Right cardiac atrium (tissue), 5 donors: ENCODE measurements at regions not wholly inside any gene's neighbourhood (a gene's known extent, or its start where the extent isn't known, plus 50 kb on each side); places are given as distances from the start of the nearest gene placed in this dataset.
"Not testable (repeated sequence)": the region's sequence is repeated elsewhere in the genome, so short reads cannot be mapped to it uniquely, and the experiment has no call there.

Experiments used
- ATAC-seq, 2 donors: fragments of 200-7000 bp; cut with Tn5 transposase; one replicate each; pipeline versions ENCODE4 v1.8.0 to v1.9.1; 2020; ENCODE audit warnings: moderate library complexity in 2 of 2, mild to moderate bottlenecking in 1 of 2
- DNase-seq, 3 donors: peaks; one replicate each; pipeline ENCODE4 v3.0.0-alpha.2; 2020
- H3K27ac ChIP-seq: one replicate; pipeline ENCODE4 v1.5.1; 2013; ENCODE audit warnings: mild to moderate bottlenecking, low read length, control low read depth, moderate library complexity
- H3K27me3 ChIP-seq: one replicate; pipeline ENCODE4 v1.6.1; 2013; ENCODE audit not compliant: control insufficient read depth, insufficient read depth
- H3K4me1 ChIP-seq: one replicate; pipeline ENCODE4 v1.6.1; 2013; ENCODE audit warnings: low read length; ENCODE audit not compliant: control insufficient read depth, insufficient read depth
- H3K4me3 ChIP-seq: one replicate; pipeline ENCODE4 v1.5.1; 2013; ENCODE audit warnings: low read length, control low read depth
- H3K9me3 ChIP-seq: one replicate; pipeline ENCODE4 v1.6.1; 2013; ENCODE audit warnings: low read length; ENCODE audit not compliant: control insufficient read depth
- WGBS: extraction: QIAGEN DNeasy Blood & Tissue Kit; methylation state at CpG from one replicate; pipeline ENCODE4 v1.1.7; 2013; 5-methylcytosine and 5-hydroxymethylcytosine counted together
- intact Hi-C, 4 donors: fragments of 100-400 bp; cut with DNase I; formaldehyde crosslinking; loops; one replicate each; pipeline versions ENCODE4 v1.11.0 to v1.14.0; 2022 to 2023
- donor health status: healthy with polysubstance abuse.
- donor health status: DM: no; HTN: yes; CAD: no.
- donor health status: DM: no; HTN: no; CAD: no.
- donor health status: DM: no; HTN: yes; CAD: no; lungs with severe emphysema.
- donor health status: DM: yes; HTN: yes; CAD: no.

- DNase-seq, result no peak
- WGBS, result 48% methylated on average over 4 of the region's 4 CpGs
- H3K4me1 ChIP-seq, result no peaks in the 10 kb centered on the region
- no peaks in the 10 kb centered on the region for H3K27me3 ChIP-seq
- ATAC-seq, result no peak
- no peaks in the 10 kb centered on the region for H3K9me3 ChIP-seq
- H3K4me3 ChIP-seq, result no peak overlapping the region
- no peak overlapping the region for H3K27ac ChIP-seq
- intact Hi-C loops, result no loop called here
Measured at GRCh38 chr2:62334009-62334408, 138.1 kb downstream of the B3GNT2 start.

DNA sequence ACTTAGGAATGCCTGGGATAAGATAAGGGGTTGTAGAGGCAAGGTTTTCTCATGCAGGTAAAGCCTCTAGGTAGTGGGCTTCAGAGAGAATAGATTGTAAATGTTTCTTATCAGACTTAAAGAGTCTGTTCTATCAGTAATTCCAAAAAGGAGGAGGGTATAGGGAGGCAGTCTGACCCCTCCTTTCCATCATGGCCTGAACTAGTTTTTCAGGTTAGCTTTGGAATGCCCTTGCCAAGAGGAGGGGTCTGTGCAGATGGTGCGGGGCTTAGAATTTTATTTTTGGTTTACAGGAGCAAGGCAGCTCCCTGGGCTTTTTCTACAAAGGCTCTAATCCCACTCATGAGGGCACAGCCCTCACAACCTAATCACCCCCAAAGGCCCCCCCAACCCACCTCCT is 135.0 kb downstream of the B3GNT2 start:
- H3K9me3 ChIP-seq, result no peaks in the 10 kb centered on the region
- WGBS, result 91% methylated on average over 1 of the region's 1 CpG
- H3K27ac ChIP-seq, result no peak overlapping the region
- ATAC-seq (no peak), DNase-seq (no peak)
- intact Hi-C loops, result no loop called here
- H3K4me3 ChIP-seq, result no peak overlapping the region
- no peaks in the 10 kb centered on the region for H3K27me3 ChIP-seq
- H3K4me1 ChIP-seq, result no peaks in the 10 kb centered on the region

DNA sequence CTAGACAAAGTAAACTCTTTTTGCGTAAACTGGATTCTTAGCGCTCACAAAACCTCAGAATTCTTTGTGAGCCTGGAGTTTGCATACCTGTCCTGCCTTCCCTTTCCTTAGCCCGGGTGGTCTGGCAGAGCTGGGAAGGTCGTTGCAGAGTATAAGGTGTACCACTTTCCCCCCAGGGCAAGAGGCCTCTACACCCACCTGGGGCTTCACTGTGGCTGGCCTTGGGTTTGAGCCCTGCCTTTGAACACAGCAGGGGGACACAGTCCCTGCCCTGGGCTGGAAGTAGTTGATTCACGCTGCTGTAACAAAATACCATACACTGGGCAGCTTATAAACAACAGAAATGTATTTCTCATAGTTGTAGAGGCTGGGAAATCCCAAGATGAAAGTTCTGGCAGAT is 133.9 kb downstream of the B3GNT2 start:
- ATAC-seq (no peak), DNase-seq (no peak)
- H3K27ac ChIP-seq, result no peak overlapping the region
- WGBS, result 81% methylated on average over 5 of the region's 5 CpGs
- H3K27me3 ChIP-seq, result no peaks in the 10 kb centered on the region
- H3K4me3 ChIP-seq, result no peak overlapping the region
- H3K9me3 ChIP-seq, result no peaks in the 10 kb centered on the region
- intact Hi-C loops, result no loop called here
- H3K4me1 ChIP-seq, result no peaks in the 10 kb centered on the region

DNA sequence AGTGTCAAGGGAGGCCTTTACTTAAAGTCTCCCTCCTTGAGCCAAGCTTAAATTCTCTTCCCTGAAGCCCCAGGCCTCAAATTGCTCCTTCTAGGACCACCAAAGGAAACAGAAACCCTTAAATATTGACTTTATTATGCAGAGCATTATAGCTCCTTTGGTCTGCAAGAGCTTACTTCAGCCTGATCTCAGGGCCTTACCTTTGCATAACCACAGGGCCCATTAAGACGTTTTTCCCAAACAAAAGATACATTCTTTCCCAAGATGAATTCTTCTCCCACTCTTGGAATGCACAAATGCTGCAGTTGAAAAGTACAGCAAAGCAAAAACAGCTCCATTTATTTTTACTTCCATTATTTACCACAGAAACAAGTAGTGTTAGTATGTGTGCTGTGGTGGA is 130.8 kb downstream of the B3GNT2 start:
- Histone ChIP-seq H3K9me3 (no peaks in the 10 kb centered on the region), H3K27ac (no peak overlapping the region), H3K27me3 (no peaks in the 10 kb centered on the region), H3K4me3 (no peak overlapping the region), H3K4me1 (no peaks in the 10 kb centered on the region)
- WGBS, result 65% methylated on average over 1 of the region's 1 CpG
- ATAC-seq (no peak), DNase-seq (no peak)
- intact Hi-C loops, result no loop called here

DNA sequence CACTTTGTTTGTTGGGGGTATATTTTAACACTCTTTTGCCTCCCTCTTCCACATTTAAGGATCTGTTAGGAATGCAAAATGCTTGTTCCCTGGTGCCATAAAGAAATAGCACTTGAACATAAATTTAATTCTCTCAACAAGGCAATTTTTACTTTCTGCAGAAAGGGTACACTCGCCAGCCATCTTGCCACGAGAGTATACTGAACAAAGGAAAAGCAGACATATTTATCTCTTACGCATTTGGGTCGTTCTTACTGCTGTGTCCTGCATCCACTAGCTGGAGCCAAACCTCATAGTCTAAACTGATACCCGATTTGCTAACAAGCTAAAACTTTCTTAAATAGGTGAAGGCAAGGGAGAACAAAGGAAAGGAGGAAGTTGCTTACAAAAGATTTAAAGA is 129.5 kb downstream of the B3GNT2 start:
- 95% methylated on average over 5 of the region's 5 CpGs for WGBS
- H3K4me3 ChIP-seq, result no peak overlapping the region
- no peak for ATAC-seq

GRCh38 chr2:62321380-62322289 is 125.7 kb downstream of the B3GNT2 start:
- Histone ChIP-seq H3K27ac (no peak overlapping the region), H3K27me3 (no peaks in the 10 kb centered on the region), H3K9me3 (no peaks in the 10 kb centered on the region), H3K4me3 (no peak overlapping the region), H3K4me1 (peaks cover 2% of the 10 kb centered on the region)
- no peak for DNase-seq
- intact Hi-C loops, result no loop called here
- WGBS, result 68% methylated on average over 9 of the region's 9 CpGs
- ATAC-seq, result no peak

More for the DNA sequence above, 129.5 kb downstream of the B3GNT2 start:
- intact Hi-C loops, result no loop called here
- peaks cover 2% of the 10 kb centered on the region for H3K4me1 ChIP-seq
- no peak overlapping the region for H3K27ac ChIP-seq
- H3K27me3 ChIP-seq, result no peaks in the 10 kb centered on the region
- no peaks in the 10 kb centered on the region for H3K9me3 ChIP-seq
- DNase-seq, result no peak

GRCh38 chr2:62320657-62321357 is 124.9 kb downstream of the B3GNT2 start:
- H3K4me1 ChIP-seq, result peaks cover 2% of the 10 kb centered on the region
- WGBS, result 92% methylated on average over 6 of the region's 6 CpGs

DNA sequence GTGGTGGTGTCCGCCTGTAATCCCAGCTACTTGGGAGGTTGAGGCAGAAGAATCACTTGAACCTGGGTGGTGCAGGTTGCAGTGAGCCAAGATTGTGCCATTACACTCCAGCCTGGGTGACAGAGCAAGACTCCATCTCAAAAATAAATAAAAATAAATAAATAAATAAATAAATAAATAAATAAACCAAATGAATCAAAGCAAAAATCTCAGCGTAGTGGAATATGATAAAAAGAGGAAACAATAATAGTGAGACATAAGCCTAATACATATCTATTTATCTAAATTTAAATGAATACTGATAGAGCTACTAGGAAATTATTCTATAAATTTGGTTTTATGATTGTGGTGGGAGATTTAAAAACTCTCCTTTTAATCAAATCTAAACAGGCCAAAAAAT is 124.2 kb downstream of the B3GNT2 start:
- DNase-seq, H3K9me3 ChIP-seq, H3K4me3 ChIP-seq, H3K27me3 ChIP-seq, H3K4me1 ChIP-seq, ATAC-seq, H3K27ac ChIP-seq, intact Hi-C loops: not testable (repeated sequence)
- WGBS, result 96% methylated on average over 2 of the region's 2 CpGs

More at GRCh38 chr2:62320657-62321357, 124.9 kb downstream of the B3GNT2 start:
- no peaks in the 10 kb centered on the region for H3K9me3 ChIP-seq
- intact Hi-C loops, result no loop called here
- no peak overlapping the region for H3K4me3 ChIP-seq
- no peak overlapping the region for H3K27ac ChIP-seq
- DNase-seq (no peak), ATAC-seq (no peak)
- no peaks in the 10 kb centered on the region for H3K27me3 ChIP-seq

- peaks cover 2% of the 10 kb centered on the region for H3K4me1 ChIP-seq
- no peak overlapping the region for H3K27ac ChIP-seq
- intact Hi-C loops, result no loop called here
- ATAC-seq (no peak), DNase-seq (no peak)
- 51% methylated on average over 1 of the region's 1 CpG for WGBS
- no peak overlapping the region for H3K4me3 ChIP-seq
- no peaks in the 10 kb centered on the region for H3K27me3 ChIP-seq
- no peaks in the 10 kb centered on the region for H3K9me3 ChIP-seq
Measured at GRCh38 chr2:62319070-62319469, 123.2 kb downstream of the B3GNT2 start.

GRCh38 chr2:62315476-62315875 is 119.6 kb downstream of the B3GNT2 start:
- no peak overlapping the region for H3K27ac ChIP-seq
- no peak for ATAC-seq
- H3K27me3 ChIP-seq, result no peaks in the 10 kb centered on the region
- WGBS, result 74% methylated on average over 4 of the region's 4 CpGs
- intact Hi-C loops, result no loop called here
- peaks cover under 1% of the 10 kb centered on the region for H3K4me1 ChIP-seq
- no peak overlapping the region for H3K4me3 ChIP-seq
- no peak for DNase-seq
- no peaks in the 10 kb centered on the region for H3K9me3 ChIP-seq

DNA sequence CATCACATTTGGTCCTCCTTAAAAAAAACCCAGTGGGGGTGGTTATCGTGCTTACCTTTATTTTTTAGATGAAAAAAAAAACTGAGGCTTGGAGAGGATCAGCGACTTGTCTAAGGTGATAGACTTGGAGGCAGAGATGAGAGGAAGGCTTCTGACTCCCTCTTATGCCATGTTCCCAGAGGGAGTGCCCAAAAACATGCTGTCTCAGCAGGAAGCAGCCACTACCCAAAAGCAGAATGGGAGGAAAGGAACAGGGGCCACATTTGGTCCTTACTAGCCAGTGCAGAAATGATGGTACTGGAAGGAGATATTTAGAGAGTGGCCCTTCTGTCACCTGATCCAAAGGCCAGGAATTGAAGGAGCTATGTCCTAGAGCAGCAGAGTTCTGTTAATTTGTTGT is 118.4 kb downstream of the B3GNT2 start:
- H3K9me3 ChIP-seq, result no peaks in the 10 kb centered on the region
- peaks cover 6% of the 10 kb centered on the region for H3K4me1 ChIP-seq
- WGBS, result 93% methylated on average over 2 of the region's 2 CpGs
- H3K27ac ChIP-seq, result no peak overlapping the region
- ATAC-seq (no peak), DNase-seq (no peak)
- no peak overlapping the region for H3K4me3 ChIP-seq
- H3K27me3 ChIP-seq, result no peaks in the 10 kb centered on the region
- intact Hi-C loops, result no loop called here
